ENCODE measurements at regions not wholly inside any gene's neighbourhood (a gene's known extent, or its start where the extent isn't known, plus 50 kb on each side); places are given as distances from the start of the nearest gene placed in this dataset.

- DNase-seq = no peak
These were observed 459.8 kb downstream of the MCTP2 start for GRCh38 chr15:94691169-94691568.

DNA sequence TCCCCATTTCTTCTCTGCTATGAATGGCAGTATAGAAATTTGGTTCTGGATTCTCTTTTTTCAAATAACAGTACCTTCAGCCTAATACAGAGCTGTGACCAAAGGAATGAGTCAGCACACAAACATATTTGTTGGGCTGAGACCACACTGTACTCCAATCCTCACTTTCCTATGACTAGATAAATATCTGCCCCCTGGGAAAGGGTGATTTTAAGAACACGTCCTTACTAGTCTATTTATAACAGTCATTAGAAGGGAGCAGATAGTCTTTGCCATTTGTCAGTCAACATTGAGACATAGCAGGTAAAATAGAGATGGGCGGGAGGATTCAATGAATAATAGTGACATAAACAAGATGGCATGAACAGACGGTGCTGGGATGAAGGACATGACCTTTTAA, 461.3 kb downstream of the MCTP2 start:
- no peak for DNase-seq

GRCh38 chr15:94700211-94700610, 468.9 kb downstream of the MCTP2 start:
- DNase-seq = no peak

GRCh38 chr15:94701281-94701985, 470.1 kb downstream of the MCTP2 start:
- DNase-seq = no peak

GRCh38 chr15:94703596-94703995, 472.2 kb downstream of the MCTP2 start:
- no peak for DNase-seq

DNA sequence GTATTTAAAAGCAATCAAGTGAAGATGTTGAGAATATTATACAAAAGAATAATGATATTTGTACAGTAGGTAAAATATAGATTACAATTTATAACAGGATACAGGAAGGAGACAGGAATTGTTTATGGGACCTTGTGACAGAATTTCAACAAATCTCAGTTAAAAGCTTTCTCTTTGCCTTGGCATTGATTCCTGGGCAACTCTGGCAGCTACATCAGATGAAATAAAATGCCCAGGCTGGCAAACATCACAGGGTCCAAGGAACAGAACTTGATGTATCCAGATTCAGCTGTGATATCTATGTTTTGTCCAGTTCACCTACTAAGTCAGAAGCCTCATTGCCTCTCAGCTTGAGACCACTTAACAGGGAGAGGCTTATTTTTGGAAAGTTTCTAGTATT, 473.1 kb downstream of the MCTP2 start:
- no peak for DNase-seq

DNA sequence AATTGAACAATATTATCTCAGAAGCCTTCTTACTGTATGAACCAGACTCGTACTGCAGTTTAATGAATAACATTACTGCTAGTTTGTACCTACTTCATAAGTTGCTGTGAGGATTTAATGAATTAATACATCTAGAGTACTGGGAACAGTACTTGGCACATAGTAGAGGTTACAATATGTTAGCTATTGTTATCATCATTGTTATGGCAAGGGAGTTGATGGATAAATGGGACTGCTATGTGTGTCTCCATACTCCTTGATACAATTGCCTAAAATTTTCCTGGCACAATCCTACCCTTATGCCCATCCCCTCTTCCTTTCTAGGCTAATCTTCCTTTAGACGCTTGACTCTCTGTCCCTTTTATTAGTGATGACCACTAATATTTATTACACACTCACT, 473.6 kb downstream of the MCTP2 start:
- no peak for DNase-seq

DNA sequence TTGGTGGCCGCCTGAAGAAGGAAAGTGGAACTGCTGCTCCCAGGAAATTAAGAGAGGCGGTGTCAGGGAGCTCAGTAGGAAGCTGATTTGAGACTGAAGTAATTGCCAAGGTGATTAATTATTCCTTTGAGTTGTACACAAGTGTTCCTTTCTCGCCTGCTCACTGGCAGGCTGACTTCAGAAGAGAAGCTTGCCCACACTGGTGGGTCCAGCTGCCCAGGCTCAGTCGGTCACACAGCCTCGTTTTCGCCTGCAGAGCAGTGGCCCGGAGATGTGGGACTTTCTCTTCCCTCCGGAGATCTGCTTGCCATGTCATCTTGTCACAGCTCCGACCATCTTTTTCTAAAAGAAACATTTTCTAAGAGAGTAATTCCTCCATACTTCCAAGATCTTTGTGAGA, 478.0 kb downstream of the MCTP2 start:
- no peak for DNase-seq

DNA sequence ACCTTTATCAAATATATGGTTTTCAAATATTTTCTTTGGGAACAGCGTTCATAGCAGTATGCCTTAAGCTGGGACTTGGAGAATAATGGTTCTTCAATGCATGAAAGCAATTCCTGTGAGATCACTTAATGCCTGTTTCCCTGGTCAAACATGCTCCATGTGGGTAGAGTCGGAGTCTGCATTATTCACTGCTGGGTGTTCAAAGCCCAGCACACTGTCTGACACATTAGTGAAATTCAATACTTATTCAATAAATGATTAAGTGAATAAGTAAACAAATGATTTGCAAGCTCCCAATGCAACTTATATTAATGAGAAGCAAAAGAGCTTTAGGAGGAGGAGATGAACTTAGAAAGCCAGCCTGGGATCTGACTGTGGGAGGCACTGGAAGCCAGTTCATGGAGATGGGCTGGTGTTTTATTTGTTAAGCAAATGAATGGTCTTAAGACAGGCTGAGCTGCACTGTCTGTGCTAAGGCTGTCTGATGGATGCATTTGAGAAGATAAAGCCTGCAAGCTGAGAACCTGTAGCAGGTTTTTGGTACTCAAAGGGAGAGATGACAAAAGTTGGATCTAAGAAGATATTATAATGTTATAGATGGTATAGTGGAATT, 490.8 kb downstream of the MCTP2 start:
- no peak for DNase-seq

- no peak for DNase-seq
These were observed 492.4 kb downstream of the MCTP2 start for GRCh38 chr15:94723801-94724200.

DNA sequence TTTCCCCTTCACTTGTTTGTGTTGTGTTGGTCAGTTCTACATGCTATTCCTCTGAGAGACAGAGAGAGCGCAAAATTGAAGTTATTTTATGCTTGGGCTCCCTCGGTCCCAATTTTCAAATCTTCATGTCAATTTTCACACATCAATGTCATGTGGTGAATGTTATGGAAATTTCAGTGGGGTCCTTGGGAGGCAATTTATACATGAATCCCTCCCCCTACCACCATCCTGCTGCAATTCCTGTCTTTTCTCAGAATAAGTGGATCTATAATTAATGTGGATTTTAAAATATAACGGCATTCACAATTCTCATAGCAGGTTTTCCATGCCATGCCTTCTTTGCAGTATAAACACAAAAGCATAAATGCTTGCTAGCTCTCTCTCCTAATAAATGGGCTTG, 499.9 kb downstream of the MCTP2 start:
- DNase-seq = no peak

GRCh38 chr15:94734460-94734859, 503.1 kb downstream of the MCTP2 start:
- DNase-seq = no peak

DNA sequence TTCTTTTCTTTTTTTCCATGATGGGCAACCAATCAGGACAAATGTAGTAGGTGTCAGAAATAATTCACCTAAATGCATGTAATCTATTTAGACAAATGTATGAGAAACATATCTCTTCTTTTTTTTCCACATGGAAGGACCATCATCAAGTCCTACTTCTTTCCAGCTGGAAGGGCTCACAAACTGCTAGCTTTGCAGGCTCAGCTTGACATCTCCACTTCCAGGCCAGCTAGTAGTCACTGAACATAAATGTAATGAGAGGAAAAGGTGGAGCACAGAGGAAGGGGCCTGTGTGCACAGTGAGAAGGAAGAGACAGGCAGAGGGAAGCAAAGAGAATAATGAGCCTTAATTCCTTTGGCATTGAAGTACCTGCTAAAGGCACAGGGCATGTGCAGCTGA, 504.9 kb downstream of the MCTP2 start:
- DNase-seq = no peak

DNA sequence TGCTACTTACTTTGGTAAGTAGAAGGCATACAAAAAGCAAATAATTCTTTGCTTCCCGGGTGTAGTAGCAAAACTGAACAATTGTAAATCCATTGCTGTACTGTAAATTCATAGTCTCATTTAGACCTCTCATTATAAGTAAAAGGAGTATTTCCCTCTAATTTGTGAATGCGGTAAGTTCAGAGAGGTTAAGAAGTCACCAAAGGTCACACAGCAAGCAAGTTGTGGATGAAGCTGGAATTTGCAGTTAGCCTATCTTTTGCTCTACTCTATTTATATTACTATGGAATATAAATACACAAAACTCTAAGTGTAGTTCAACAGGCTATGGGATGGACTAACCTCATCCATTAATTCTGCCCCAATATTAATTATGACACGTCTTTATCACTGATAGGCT, 508.3 kb downstream of the MCTP2 start:
- no peak for DNase-seq

- no peak for DNase-seq
These were observed 509.1 kb downstream of the MCTP2 start for GRCh38 chr15:94740469-94740868.

DNA sequence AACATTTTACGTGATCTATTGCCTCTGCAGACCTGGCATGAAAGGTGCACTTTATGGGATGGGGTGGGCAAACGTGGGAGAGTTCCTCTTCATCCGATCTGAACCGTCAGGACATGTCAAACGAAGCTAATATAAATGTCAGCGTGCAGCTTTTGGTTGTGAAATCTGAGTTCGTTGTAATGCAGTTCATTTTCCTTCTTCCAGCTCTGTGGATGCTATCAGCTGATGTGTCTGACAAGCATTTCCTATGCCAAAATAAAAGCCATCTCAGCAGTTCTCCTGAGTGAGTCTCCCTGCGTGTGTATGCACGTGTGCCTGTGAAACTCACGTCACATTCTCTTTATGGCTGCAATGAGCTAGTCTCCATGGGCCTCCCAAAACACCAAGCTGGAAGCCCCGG, 512.3 kb downstream of the MCTP2 start:
- no peak for DNase-seq

DNA sequence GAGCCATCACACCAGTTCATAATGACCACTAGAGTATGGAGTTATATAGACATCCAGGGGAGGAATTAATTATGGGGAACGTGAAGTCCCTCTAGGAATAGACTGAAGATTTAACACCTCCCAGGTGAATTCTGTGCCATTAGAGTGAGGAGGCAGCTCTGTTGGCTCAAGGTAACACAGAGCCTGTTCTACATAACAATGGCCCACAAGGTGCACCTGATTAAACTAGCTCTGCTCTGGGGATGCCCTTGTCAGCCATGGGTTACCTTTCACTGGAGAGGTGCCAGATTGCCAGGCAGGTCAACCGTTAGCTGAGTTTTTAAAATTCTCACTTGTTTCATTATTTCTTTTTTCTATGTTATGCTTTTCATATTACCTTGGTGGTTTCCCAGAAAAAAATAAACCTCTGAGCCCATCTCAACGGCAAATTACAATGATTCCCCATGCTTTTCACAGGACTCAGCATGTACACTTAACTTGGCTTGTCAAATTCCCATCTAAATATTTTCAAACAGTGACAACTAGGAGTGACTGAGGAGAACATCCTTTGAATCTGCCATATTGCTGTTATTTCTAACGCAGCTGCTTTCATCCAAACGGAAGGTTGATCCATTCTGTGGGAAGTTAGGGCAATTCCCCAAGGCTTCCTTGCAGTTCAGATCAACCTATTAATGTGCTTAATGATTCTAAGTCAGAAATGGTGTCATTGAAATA, 512.9 kb downstream of the MCTP2 start:
- DNase-seq = no peak

DNA sequence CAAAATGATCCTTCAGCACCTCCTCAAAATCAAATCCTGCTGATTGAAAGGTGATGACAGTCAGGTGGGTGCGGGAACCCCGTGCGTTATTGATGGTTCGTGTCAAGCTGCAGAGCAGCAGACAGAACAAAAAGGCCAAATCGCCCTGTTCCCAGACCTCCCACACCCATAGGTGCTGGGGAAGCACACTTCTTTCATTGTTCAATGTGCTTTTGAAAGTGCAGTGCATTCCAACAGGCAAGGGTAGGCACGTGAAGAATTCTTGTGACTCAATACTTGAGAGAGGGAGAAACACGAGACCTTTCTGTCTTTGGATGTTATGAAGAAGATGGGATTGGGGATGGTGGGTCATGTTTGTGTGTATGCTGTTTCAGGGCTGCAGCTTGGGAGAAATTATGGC, 514.0 kb downstream of the MCTP2 start:
- DNase-seq = no peak

- no peak for DNase-seq
These were observed 516.1 kb downstream of the MCTP2 start for GRCh38 chr15:94747510-94747909.

DNA sequence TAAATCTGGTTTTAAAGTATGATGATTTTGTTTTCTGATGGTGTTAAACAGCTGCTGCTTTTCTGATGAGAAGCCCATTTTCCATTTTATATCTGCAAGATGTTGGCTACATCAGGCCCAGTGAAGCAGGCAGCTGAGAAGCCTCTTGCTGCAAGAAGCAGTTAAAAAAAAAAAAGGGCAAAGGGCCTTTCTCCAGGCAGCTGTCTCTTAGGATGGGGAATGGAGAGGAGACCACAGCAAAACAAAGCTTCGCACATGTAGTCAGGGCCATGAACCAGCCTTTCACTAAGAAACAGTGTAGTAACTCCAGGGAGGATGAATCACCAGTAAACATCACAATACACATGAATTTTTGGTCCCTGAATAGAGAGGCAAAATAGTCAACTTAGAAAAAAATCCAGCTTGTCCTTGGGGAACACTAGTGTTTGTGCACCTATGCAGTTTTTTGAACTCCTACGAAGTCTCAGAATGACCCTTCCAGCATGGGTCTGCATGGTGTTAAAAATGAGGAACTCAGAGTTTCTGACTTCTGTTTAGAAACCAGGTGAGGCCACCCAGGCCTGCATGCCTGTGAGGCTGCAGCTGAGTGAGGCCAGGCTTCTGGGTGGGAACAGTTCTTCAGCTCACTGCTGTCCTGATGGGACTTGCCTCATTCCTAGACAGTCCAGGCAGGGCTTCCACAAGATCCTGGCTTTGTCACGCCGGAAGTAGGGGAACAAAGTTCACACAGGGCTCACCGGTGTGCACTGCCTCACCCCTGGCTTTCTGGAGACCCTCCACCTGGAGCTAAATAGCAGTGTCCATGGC, 518.7 kb downstream of the MCTP2 start:
- DNase-seq = no peak

DNA sequence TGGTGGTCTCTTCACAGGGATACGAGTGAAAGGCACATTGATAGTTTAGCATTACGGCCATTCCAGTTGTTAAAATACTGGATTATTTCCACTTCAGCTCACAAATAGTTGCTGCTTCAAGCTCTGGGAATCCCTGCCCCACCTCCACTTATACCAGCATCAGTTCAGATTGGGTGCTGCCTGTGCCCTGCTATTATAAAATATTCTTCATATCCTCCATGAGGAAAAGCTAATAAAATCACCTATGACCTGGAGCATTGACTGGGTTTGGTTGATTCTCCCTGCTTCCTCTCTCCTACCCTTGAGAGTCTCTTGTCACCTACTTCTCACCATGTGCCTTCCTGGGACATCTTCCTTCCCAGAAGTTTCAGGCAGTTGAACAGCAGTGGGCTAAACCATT, 529.0 kb downstream of the MCTP2 start:
- DNase-seq = no peak

GRCh38 chr15:94761574-94761973, 530.2 kb downstream of the MCTP2 start:
- no peak for DNase-seq

DNA sequence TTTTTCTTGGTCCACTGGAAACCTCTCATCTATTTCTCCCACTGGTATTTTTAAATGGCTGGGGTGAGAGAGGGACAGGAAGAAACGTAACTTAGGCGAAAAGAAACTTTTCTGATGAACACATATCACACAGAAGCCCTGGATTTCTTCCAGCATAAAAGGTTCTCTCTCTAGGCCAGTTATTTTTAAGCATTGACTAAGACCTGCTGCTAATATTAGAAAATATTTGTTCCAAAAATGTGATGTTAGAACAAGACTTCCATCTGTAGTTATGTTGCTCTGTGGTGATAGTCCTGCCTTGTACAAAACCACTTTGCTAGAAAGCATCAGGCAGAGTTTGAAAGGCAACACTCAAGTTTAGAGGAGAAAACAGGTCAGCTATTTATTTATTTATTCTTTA, 537.7 kb downstream of the MCTP2 start:
- no peak for DNase-seq

DNA sequence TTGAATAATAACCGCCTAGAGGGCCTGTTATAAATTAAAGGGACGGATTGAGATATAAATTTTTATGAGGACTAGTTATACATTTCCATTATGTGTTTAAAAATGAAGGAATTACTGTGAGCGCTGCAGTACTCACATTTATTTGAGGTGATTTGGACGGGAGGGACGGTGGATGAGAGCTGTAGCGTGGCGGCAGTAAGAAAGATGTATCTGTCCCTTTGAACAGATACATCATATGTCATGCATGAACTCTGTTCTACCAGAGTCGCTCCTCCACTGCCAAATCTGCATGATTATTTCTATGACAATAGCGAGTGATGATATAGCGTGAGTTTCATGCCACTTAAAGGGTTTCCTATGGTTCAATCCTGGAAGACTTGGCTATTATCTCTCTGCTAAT, 538.8 kb downstream of the MCTP2 start:
- DNase-seq = no peak

All from stimulated activated CD4-positive, alpha-beta T cell treated with anti-CD3 and anti-CD28 coated beads, Interleukin-4, amount 100 ng/mL, for 4 hours (primary cell).